HEK293 (cell line): ENCODE measurements at regions not wholly inside any gene's neighbourhood (a gene's known extent, or its start where the extent isn't known, plus 50 kb on each side); places are given as distances from the start of the nearest gene placed in this dataset.

Experiments used
- ELK4 ChIP-seq: IDR thresholded peaks from 2 replicates; pipeline ENCODE4 v1.6.1; 2011; ENCODE audit warnings: mild to moderate bottlenecking, low read depth, low read length, borderline replicate concordance
- FEZF1 ChIP-seq: fragments of 450-650 bp; formaldehyde crosslinking; IDR thresholded peaks from 2 replicates; pipeline ENCODE4 v1.5.1; 2016; ENCODE audit warnings: missing biosample characterization, missing genetic modification characterization
- HIC1 ChIP-seq: fragments of 450-650 bp; formaldehyde crosslinking; IDR thresholded peaks from 2 replicates; pipeline ENCODE4 v1.5.1; 2016; ENCODE audit warnings: missing biosample characterization, missing genetic modification characterization
- KLF10 ChIP-seq: fragments of 450-650 bp; IDR thresholded peaks from 2 replicates; pipeline ENCODE4 v1.5.1; 2018; ENCODE audit warnings: missing biosample characterization, mild to moderate bottlenecking, missing genetic modification characterization
- MZF1 ChIP-seq: fragments of 450-650 bp; formaldehyde crosslinking; IDR thresholded peaks from 2 replicates; pipeline ENCODE4 v1.5.1; 2017; ENCODE audit warnings: missing biosample characterization, missing genetic modification characterization, borderline replicate concordance
- PRDM1 ChIP-seq: fragments of 450-650 bp; formaldehyde crosslinking; IDR thresholded peaks from 2 replicates; pipeline ENCODE4; 2016; ENCODE audit warnings: missing biosample characterization, missing genetic modification characterization
- PRDM4 ChIP-seq: fragments of 450-650 bp; formaldehyde crosslinking; IDR thresholded peaks from 2 replicates; pipeline ENCODE4 v1.5.1; 2017; ENCODE audit warnings: missing biosample characterization, missing genetic modification characterization
- PRDM6 ChIP-seq: fragments of 450-650 bp; formaldehyde crosslinking; IDR thresholded peaks from 2 replicates; pipeline ENCODE4 v1.5.1; 2017; ENCODE audit warnings: missing biosample characterization, missing genetic modification characterization
- SETDB1 ChIP-seq: IDR thresholded peaks from one replicate; pipeline ENCODE4 v1.6.1; 2017; ENCODE audit warnings: mild to moderate bottlenecking, low read length, moderate library complexity, mixed read lengths; ENCODE audit not compliant: insufficient read length
- SP7 ChIP-seq: fragments of 450-650 bp; formaldehyde crosslinking; IDR thresholded peaks from 2 replicates; pipeline ENCODE4 v1.5.1; 2016; ENCODE audit warnings: missing biosample characterization, missing genetic modification characterization
- ZBTB44 ChIP-seq: fragments of 450-650 bp; IDR thresholded peaks from 2 replicates; pipeline ENCODE4 v1.5.1; 2018; ENCODE audit warnings: missing biosample characterization, mild to moderate bottlenecking, missing genetic modification characterization
- ZBTB7A ChIP-seq: fragments of 450-650 bp; formaldehyde crosslinking; IDR thresholded peaks from 2 replicates; pipeline ENCODE4 v1.5.1; 2016; ENCODE audit warnings: low read depth, missing biosample characterization, missing genetic modification characterization
- ZNF140 ChIP-seq: fragments of 450-650 bp; formaldehyde crosslinking; IDR thresholded peaks from 2 replicates; pipeline ENCODE4 v1.5.1; 2016; ENCODE audit warnings: missing biosample characterization, missing genetic modification characterization
- ZNF16 ChIP-seq: fragments of 450-650 bp; formaldehyde crosslinking; IDR thresholded peaks from 2 replicates; pipeline ENCODE4 v1.5.1; 2016; ENCODE audit warnings: low read depth, missing biosample characterization, missing genetic modification characterization
- ZNF214 ChIP-seq: fragments of 450-650 bp; formaldehyde crosslinking; IDR thresholded peaks from 2 replicates; pipeline ENCODE4 v1.5.1; 2017; ENCODE audit warnings: missing biosample characterization, mild to moderate bottlenecking, missing genetic modification characterization, borderline replicate concordance
- ZNF423 ChIP-seq: fragments of 450-650 bp; formaldehyde crosslinking; IDR thresholded peaks from 2 replicates; pipeline ENCODE4 v1.5.1; 2016; ENCODE audit warnings: missing biosample characterization, missing genetic modification characterization
- ZNF629 ChIP-seq: fragments of 450-650 bp; formaldehyde crosslinking; IDR thresholded peaks from 2 replicates; pipeline ENCODE4 v1.5.1; 2017; ENCODE audit warnings: missing biosample characterization, missing genetic modification characterization
- ZNF660 ChIP-seq: fragments of 450-650 bp; IDR thresholded peaks from 2 replicates; pipeline ENCODE4 v1.5.1; 2018; ENCODE audit warnings: missing biosample characterization, mild to moderate bottlenecking, missing genetic modification characterization
- ZNF664 ChIP-seq: fragments of 450-650 bp; formaldehyde crosslinking; IDR thresholded peaks from 2 replicates; pipeline ENCODE4 v1.5.1; 2016; ENCODE audit warnings: missing biosample characterization, missing genetic modification characterization
- ZNF670 ChIP-seq: fragments of 450-650 bp; formaldehyde crosslinking; IDR thresholded peaks from 2 replicates; pipeline ENCODE4 v1.5.1; 2016; ENCODE audit warnings: missing biosample characterization, missing genetic modification characterization, low read depth
- ZNF785 ChIP-seq: fragments of 450-650 bp; formaldehyde crosslinking; IDR thresholded peaks from 2 replicates; pipeline ENCODE4 v1.5.1; 2016; ENCODE audit warnings: missing biosample characterization, missing genetic modification characterization

- TF ChIP-seq MZF1 (tag by site-specific recombination) (no peak), HIC1 (tag by site-specific recombination) (peak; percentile 86), PRDM4 (tag by site-specific recombination) (peak; percentile 66), ZBTB44 (peak; percentile 57; the same call in 1 of the 2 replicates), ZNF664 (tag by site-specific recombination) (peak; percentile 95), PRDM6 (peak; percentile 87), ZNF140 (tag by site-specific recombination) (no peak), ZNF629 (tag by site-specific recombination) (peak; percentile 72), ZNF670 (tag by site-specific recombination) (no peak), ZBTB7A (tag by site-specific recombination) (no peak), PRDM1 (peak; percentile 15; the same call in 1 of the 2 replicates), FEZF1 (tag by site-specific recombination) (peak; percentile 84), ZNF16 (no peak), ZNF785 (tag by site-specific recombination) (no peak), ZNF660 (peak; percentile 56; the same call in 1 of the 2 replicates), ZNF423 (tag by site-specific recombination) (no peak), SETDB1 (no peak), ZNF214 (tag by site-specific recombination) (no peak), KLF10 (tag by site-specific recombination) (peak; percentile 56; the same call in 1 of the 2 replicates), ELK4 (no peak), SP7 (tag by site-specific recombination) (peak; percentile 38; the same call in 1 of the 2 replicates)
- TF ChIP-seq, all 188 proteins: peak for 15
Measured at GRCh38 chr21:16169102-16169511, 439.3 kb downstream of the USP25 start (continued).
